ENCODE measurements at regions not wholly inside any gene's neighbourhood (a gene's known extent, or its start where the extent isn't known, plus 50 kb on each side); places are given as distances from the start of the nearest gene placed in this dataset.

DNA sequence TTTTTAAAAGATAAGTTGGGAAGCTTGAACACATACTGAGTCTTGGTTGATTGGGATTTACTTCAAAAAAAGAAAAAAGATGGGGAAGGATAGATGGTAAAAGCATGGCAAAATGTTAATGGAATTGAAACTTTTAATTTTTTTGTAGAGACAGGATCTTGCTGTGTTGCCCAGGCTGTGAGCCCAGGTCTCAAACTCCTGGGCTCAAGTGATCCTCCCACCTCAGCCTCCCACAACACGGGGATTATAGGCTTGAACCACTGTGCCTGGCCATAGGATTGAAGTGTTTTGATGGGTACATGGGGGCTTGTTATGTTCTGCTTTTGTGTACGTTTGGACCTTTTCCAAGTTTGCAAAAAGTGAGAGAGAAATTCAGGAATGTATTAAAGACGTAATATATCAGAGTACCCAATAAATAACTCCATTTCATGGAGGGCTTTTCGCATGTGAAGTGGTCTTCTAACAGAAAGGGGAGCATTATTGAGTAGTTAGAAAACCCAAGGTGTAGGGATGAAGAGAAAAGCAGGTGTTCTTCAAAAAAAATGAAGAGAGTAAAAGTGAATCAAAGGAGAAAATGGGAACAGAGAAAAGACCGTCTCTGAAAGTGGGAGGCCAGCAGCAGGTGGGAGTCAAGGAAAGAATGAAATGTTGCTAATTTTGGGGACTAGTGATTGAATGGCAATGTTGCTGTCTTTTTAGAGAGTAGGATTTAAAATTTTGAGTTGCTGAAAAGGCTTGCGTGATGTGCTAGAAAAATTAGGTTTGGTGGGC is 55.2 kb downstream of the GARRE1 start:
- no peak for ATAC-seq (ENCODE audit: low read depth)
- H3K36me3 ChIP-seq (ENCODE audit: low read depth): peaks cover 8% of the 10 kb centered on the region; the same call in 1 of the 2 replicates
- no peaks in the 10 kb centered on the region for H3K9me3 ChIP-seq (ENCODE audit: severe bottlenecking)
- no peak overlapping the region for H3K4me3 ChIP-seq (ENCODE audit: severe bottlenecking)
- no peak for DNase-seq (ENCODE audit: low spot score)
- H3K27ac ChIP-seq (ENCODE audit: poor library complexity, severe bottlenecking): no peak overlapping the region
- H3K4me1 ChIP-seq (ENCODE audit: insufficient read depth, poor library complexity, severe bottlenecking): peaks cover 13% of the 10 kb centered on the region
- no peaks in the 10 kb centered on the region for H3K27me3 ChIP-seq (ENCODE audit: insufficient read depth, poor library complexity, severe bottlenecking)
- TF ChIP-seq, protein P1, sequence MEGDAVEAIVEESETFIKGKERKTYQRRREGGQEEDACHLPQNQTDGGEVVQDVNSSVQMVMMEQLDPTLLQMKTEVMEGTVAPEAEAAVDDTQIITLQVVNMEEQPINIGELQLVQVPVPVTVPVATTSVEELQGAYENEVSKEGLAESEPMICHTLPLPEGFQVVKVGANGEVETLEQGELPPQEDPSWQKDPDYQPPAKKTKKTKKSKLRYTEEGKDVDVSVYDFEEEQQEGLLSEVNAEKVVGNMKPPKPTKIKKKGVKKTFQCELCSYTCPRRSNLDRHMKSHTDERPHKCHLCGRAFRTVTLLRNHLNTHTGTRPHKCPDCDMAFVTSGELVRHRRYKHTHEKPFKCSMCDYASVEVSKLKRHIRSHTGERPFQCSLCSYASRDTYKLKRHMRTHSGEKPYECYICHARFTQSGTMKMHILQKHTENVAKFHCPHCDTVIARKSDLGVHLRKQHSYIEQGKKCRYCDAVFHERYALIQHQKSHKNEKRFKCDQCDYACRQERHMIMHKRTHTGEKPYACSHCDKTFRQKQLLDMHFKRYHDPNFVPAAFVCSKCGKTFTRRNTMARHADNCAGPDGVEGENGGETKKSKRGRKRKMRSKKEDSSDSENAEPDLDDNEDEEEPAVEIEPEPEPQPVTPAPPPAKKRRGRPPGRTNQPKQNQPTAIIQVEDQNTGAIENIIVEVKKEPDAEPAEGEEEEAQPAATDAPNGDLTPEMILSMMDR (IDR thresholded peaks at IDR 0.05; ENCODE audit: poor library complexity, severe bottlenecking): no peak

DNA sequence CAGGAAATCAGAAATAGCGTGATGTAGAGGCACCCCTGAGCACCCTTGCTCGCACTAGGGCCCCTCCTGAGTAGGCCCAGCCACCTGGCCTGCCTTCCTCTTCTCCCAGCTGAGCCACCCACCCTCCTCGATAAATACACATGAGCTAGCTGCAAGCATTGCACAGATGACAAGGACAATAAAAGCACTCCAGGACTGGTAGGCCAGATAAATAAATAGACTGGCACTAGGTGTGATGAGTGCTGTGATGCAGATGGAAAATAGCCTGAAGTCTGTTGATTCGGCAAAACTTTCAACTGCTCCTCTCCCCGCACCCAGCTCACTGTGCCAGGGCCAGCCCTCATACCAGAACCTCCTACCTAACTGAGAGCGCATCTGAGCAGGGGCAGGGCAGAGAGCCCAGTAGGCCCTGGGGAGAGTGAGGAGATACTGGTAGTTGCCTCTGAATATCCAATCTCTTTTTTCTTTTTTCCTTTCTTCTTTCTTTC is 54.5 kb upstream of the GPI start:
- Histone ChIP-seq H3K4me3 (ENCODE audit: severe bottlenecking) (no peak overlapping the region), H3K27ac (ENCODE audit: poor library complexity, severe bottlenecking) (no peak overlapping the region), H3K4me1 (ENCODE audit: insufficient read depth, poor library complexity, severe bottlenecking) (peaks cover 13% of the 10 kb centered on the region), H3K27me3 (ENCODE audit: insufficient read depth, poor library complexity, severe bottlenecking) (no peaks in the 10 kb centered on the region), H3K9me3 (ENCODE audit: severe bottlenecking) (no peaks in the 10 kb centered on the region), H3K36me3 (ENCODE audit: low read depth) (peaks cover 4% of the 10 kb centered on the region; the same call in 1 of the 2 replicates)
- DNase-seq (ENCODE audit: low spot score) (no peak), ATAC-seq (ENCODE audit: low read depth) (no peak)
- TF ChIP-seq, protein P1 (IDR thresholded peaks at IDR 0.05; ENCODE audit: poor library complexity, severe bottlenecking): no peak

DNA sequence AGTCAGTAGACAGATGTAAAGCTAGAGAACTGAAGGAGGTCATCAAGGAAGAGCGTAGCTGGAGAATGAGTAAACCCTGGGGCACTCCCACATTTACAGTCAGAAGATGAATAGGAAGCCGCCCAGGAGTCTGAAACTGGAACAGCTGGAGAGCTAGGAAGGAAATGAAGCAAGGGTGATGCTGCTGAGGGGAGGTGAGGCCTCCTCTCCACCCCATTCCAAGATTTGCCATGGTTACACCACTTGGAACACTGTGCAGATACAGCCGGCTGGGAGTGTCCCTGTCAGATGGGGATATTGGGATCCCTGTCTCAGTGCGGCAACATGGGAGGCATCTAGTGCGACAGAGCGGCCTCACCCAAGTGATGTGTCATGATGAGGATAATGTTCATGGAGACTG is 51.8 kb upstream of the GPI start:
- TF ChIP-seq, protein P1 (IDR thresholded peaks at IDR 0.05; ENCODE audit: poor library complexity, severe bottlenecking): no peak
- no peak for DNase-seq (ENCODE audit: low spot score)
- peaks cover 4% of the 10 kb centered on the region; the same call in 1 of the 2 replicates for H3K36me3 ChIP-seq (ENCODE audit: low read depth)
- H3K27me3 ChIP-seq (ENCODE audit: insufficient read depth, poor library complexity, severe bottlenecking): no peaks in the 10 kb centered on the region
- H3K4me1 ChIP-seq (ENCODE audit: insufficient read depth, poor library complexity, severe bottlenecking): peaks cover 25% of the 10 kb centered on the region
- no peak overlapping the region for H3K4me3 ChIP-seq (ENCODE audit: severe bottlenecking)
- no peaks in the 10 kb centered on the region for H3K9me3 ChIP-seq (ENCODE audit: severe bottlenecking)
- peak; percentile 81 for ATAC-seq (ENCODE audit: low read depth)
- H3K27ac ChIP-seq (ENCODE audit: poor library complexity, severe bottlenecking): peak overlapping the region; percentile 38

DNA sequence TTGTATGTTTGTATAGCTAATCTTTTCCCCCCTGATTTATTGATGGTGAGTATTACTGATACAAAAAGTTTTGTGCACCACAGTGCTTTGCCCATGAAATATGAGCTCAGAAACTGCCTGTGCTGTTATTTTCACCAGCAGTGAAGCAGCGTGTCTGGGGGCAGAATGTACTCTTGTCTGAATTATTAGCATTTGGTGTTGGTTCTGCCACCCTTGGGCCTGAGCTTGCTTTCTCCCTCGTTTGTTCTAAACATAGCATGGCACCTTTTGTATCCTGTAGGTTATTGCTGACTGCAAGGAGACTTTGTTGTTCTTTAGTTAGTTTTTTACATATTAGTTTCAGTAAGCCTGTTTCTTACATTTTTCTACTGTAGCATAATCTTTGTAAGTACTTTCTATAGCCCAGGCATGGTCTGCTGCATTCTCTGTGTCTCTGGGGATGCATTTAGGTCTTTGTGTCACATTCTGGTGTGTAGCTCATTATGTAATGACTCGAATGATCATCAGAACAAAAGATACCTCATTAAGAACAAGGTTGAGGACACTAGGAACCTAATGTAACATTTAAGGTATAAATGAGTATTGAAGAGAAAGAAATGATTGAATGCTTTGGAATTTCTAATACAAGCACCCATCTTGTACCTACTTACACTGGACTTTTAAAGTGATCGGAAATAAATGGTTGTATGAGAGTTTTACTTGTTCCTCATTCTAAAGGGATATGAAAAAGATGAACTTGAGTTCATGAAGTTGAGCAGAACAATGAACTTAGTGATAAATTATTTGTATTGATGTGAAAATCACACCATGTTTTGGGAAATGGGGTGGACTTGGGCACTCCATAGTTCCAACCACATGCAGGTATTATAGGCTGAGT is 50.3 kb upstream of the GPI start:
- Histone ChIP-seq H3K9me3 (ENCODE audit: severe bottlenecking) (no peaks in the 10 kb centered on the region), H3K4me1 (ENCODE audit: insufficient read depth, poor library complexity, severe bottlenecking) (peaks cover 38% of the 10 kb centered on the region), H3K27ac (ENCODE audit: poor library complexity, severe bottlenecking) (no peak overlapping the region), H3K4me3 (ENCODE audit: severe bottlenecking) (no peak overlapping the region), H3K36me3 (ENCODE audit: low read depth) (peaks cover 2% of the 10 kb centered on the region; the same call in 1 of the 2 replicates), H3K27me3 (ENCODE audit: insufficient read depth, poor library complexity, severe bottlenecking) (no peaks in the 10 kb centered on the region)
- ATAC-seq (ENCODE audit: low read depth) (no peak), DNase-seq (ENCODE audit: low spot score) (no peak)
- TF ChIP-seq, protein P1 (IDR thresholded peaks at IDR 0.05; ENCODE audit: poor library complexity, severe bottlenecking): no peak
